Heart right ventricle (tissue), 16 donors: ENCODE measurements at regions not wholly inside any gene's neighbourhood (a gene's known extent, or its start where the extent isn't known, plus 50 kb on each side); places are given as distances from the start of the nearest gene placed in this dataset.

Source experiments
- ATAC-seq, 8 donors: fragments of 200-7000 bp; cut with Tn5 transposase; one replicate each; pipeline ENCODE4 v1.9.1; 2020; ENCODE audit warnings: mild to moderate bottlenecking in 8 of 8, moderate library complexity in 8 of 8, moderate number of reproducible peaks in 1 of 8
- DNase-seq, 2 donors: peaks; one replicate each; pipeline ENCODE4 v3.0.0-alpha.2; 2020
- H3K27ac ChIP-seq, 10 donors: fragments of 200-600 bp; sonication (generic) in 2 of 10; one replicate each; pipeline versions ENCODE4 v1.5.0 to v1.8.0; 2020 to 2022; ENCODE audit warnings: mild to moderate bottlenecking in 3 of 10
- H3K27me3 ChIP-seq, 7 donors: fragments of 200-600 bp; one replicate each; pipeline ENCODE4 v1.8.0; 2021 to 2022; ENCODE audit warnings: mild to moderate bottlenecking in 2 of 7
- H3K36me3 ChIP-seq, 9 donors: fragments of 200-600 bp; sonication (generic) in 1 of 9; one replicate each; pipeline versions ENCODE4 v1.5.0 to v1.8.0; 2020 to 2022; ENCODE audit warnings: mild to moderate bottlenecking in 2 of 9
- H3K4me1 ChIP-seq, 9 donors: fragments of 200-600 bp; sonication (generic) in 1 of 9; one replicate each; pipeline versions ENCODE4 v1.5.0 to v1.8.0; 2020 to 2022; ENCODE audit warnings: mild to moderate bottlenecking in 4 of 9
- H3K4me3 ChIP-seq, 10 donors: fragments of 200-600 bp; sonication (generic) in 2 of 10; one replicate each; pipeline versions ENCODE4 v1.5.0 to v1.8.0; 2020 to 2022; ENCODE audit warnings: mild to moderate bottlenecking in 7 of 10, moderate library complexity in 2 of 10
- H3K9me3 ChIP-seq, 11 donors: fragments of 200-600 bp in 10 of 11; sonication (generic) in 2 of 11; one replicate each; pipeline versions ENCODE4 v1.5.0 to v1.8.0; 2013 to 2022; ENCODE audit warnings: mild to moderate bottlenecking in 2 of 11, control low read depth in 1 of 11, moderate library complexity in 1 of 11
- WGBS, 2 donors: extraction: QIAGEN DNeasy Blood & Tissue Kit; methylation state at CpG; one replicate each; pipeline ENCODE4 v1.1.7; 2013; ENCODE audit warnings: inconsistent platforms in 1 of 2; 5-methylcytosine and 5-hydroxymethylcytosine counted together
- intact Hi-C, 10 donors: fragments of 100-400 bp; cut with DNase I; formaldehyde crosslinking; loops; one replicate each; pipeline versions ENCODE4 v1.11.1 to v1.14.2; 2022
- TF ChIP-seq, protein P1 (sequence below), 9 donors: fragments of 200-600 bp; sonication (generic) in 2 of 9; IDR thresholded peaks; one replicate each; pipeline versions ENCODE4 v1.5.0 to v1.8.0; 2021 to 2022; ENCODE audit warnings: antibody characterized with exemption in 9 of 9, mild to moderate bottlenecking in 5 of 9, moderate library complexity in 1 of 9
- donor health status: Arrhythmogenic right ventricular cardiomyopathy.
- donor health status: ischemic (EF 13 %, LVEDD 7.1; RV severe dilation, severe dysfunction).
- donor health status: healthy with polysubstance abuse.
- donor health status: DM: no; HTN: yes; CAD: no.
- donor health status: DM: no; HTN: no; CAD: no.
- donor health status: ischemic (EF 25% LVEDD 6.9; RV normal size, moderate dysfunction).
- donor health status: ischemic (EF 25% LVEDD 5.7; RV mildly dilated, moderate dysfunction).
- donor health status: healthy.
- donor health status: DM: yes; HTN: yes; CAD: no.
- donor health status: Ischemic cardiomyopathy.
- donor health status: ischemic (EF 35%, LVEDD 5.7; RV mildly dilated, moderate dysfunction).
- donor health status: nonischemic (EF 11% LVEDD 7.7; RV severe dilation, severe dysfunction).
- donor health status: DM: yes; HTN: yes; CAD: no.
- donor health status: PGD.
- donor health status: ischemic (EF 29% LVEDD 5.4; RV normal size, mild dysfunction).
- donor health status: nonischemic (EF 23%, LVEDD 6.1; RV moderate dilation, normal function).

DNA sequence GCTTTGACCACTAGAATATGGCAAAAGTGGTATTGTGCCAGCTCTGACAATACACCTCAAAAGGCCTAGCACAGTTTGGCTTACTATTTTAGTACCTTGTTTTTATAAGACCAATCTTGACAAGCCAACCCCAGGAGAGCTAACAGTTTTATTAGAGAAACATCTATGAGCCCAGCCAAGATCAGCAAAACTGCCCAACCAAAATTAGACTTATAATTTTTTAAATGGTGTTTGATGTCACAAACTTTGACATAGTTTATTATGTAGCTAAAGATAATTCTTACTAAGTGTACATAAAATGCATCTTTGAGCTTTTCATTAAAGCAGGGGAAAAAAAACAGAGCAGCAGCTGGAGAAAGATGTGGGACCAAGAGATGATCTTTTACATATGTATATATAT, 537.5 kb downstream of the ZPLD1 start:
- DNase-seq (no peak), ATAC-seq (no peak)
- Histone ChIP-seq H3K27me3 (no peaks in the 10 kb centered on the region), H3K4me1 (no peaks in the 10 kb centered on the region), H3K9me3 (peaks cover 0 to 7% (median 0%) of the 10 kb centered on the region in 11 donors), H3K27ac (no peak overlapping the region), H3K36me3 (no peaks in the 10 kb centered on the region), H3K4me3 (no peak overlapping the region)
- TF ChIP-seq, protein P1, sequence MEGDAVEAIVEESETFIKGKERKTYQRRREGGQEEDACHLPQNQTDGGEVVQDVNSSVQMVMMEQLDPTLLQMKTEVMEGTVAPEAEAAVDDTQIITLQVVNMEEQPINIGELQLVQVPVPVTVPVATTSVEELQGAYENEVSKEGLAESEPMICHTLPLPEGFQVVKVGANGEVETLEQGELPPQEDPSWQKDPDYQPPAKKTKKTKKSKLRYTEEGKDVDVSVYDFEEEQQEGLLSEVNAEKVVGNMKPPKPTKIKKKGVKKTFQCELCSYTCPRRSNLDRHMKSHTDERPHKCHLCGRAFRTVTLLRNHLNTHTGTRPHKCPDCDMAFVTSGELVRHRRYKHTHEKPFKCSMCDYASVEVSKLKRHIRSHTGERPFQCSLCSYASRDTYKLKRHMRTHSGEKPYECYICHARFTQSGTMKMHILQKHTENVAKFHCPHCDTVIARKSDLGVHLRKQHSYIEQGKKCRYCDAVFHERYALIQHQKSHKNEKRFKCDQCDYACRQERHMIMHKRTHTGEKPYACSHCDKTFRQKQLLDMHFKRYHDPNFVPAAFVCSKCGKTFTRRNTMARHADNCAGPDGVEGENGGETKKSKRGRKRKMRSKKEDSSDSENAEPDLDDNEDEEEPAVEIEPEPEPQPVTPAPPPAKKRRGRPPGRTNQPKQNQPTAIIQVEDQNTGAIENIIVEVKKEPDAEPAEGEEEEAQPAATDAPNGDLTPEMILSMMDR (IDR thresholded peaks at IDR 0.05): no peak
- intact Hi-C loops: no loop called here

DNA sequence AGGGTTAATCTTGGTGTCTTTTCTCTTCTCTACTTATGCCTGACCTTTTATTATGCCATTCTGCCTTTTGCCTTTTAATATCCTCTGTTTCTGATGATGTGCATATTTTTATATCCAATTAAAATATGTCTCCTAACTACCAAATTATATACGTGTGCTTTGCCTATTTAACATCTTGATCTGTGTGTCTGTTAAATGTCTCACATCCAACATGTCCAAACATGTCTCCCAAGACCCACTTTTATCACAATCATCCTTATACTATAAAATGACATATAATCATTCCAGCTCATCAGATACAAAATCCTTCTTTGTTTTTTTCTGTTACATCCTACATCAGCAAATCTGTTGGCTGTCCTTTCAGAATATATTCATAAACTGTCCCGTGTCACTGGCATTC, 539.5 kb downstream of the ZPLD1 start:
- Histone ChIP-seq H3K4me1 (peaks cover 0 to 3% (median 0%) of the 10 kb centered on the region in 9 donors), H3K27ac (no peak overlapping the region), H3K27me3 (no peaks in the 10 kb centered on the region), H3K4me3 (no peak overlapping the region), H3K9me3 (peaks cover 0 to 7% (median 0%) of the 10 kb centered on the region in 11 donors), H3K36me3 (no peaks in the 10 kb centered on the region)
- TF ChIP-seq, protein P1 (IDR thresholded peaks at IDR 0.05): no peak
- ATAC-seq (no peak), DNase-seq (no peak)
- intact Hi-C loops: no loop called here
- 66 to 68% methylated on average over 2 of the region's 2 CpGs for WGBS, 2 donors

DNA sequence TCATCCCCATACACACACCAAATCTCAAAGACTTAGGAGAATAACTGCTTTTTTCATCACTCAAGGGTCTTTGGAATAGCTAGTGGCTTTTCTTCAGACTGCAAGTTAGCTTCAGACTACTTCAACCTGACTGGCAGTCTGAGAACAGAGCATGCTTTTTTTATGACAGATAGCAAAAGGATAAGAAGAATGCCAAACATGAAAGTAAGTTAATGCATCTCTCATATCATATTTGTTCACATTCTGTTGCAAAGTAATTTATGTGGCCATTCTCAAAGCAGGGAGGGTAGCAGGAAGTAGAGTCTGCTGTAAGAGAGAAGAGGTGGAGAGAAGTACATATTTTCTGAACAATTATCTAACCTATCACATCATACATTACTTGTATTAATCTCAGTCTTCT, 544.4 kb downstream of the ZPLD1 start:
- Histone ChIP-seq H3K4me1 (peaks cover 0 to 14% (median 5%) of the 10 kb centered on the region in 9 donors), H3K27ac (peak overlapping the region in 1 of 10 donors; percentile 62), H3K36me3 (no peaks in the 10 kb centered on the region), H3K9me3 (peaks cover 0 to 10% (median 0%) of the 10 kb centered on the region in 11 donors), H3K4me3 (no peak overlapping the region), H3K27me3 (no peaks in the 10 kb centered on the region)
- TF ChIP-seq, protein P1 (IDR thresholded peaks at IDR 0.05): no peak
- DNase-seq (no peak), ATAC-seq (no peak)
- intact Hi-C loops: no loop called here

DNA sequence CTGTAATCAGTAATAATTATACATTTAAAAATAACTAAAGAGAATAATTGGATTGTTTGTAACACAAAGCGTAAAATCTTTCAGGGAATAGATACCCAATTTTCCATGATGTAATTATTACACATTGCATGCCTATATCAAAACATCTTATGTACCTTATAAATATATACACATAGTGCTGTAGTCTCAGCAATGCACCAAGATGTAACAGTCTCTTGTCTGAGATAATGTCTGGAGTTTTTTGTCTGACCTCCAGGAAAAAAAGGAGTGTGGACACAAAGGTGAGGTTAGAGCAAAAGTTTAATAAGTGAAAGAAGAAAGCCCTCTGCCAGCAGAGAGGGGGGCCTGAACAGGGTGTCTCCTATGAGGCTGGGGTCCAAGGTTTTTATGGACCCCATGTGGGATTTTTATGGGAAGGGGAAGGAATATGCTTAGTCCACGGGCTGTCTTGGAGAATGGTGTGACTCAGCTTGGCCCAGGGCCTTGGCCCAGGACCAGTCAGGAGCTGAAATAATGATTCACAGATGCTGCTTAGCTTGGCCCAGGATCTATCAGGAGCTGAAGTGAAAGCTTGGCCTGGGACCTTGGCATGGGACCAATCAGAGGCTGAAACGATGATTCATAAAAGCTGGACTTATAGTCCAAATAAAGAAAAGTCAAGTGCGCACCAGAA, 545.0 kb downstream of the ZPLD1 start:
- Histone ChIP-seq H3K36me3 (no peaks in the 10 kb centered on the region), H3K27me3 (no peaks in the 10 kb centered on the region), H3K9me3 (peaks cover 0 to 14% (median 0%) of the 10 kb centered on the region in 11 donors), H3K4me3 (no peak overlapping the region), H3K4me1 (peaks cover 0 to 14% (median 5%) of the 10 kb centered on the region in 9 donors), H3K27ac (peak overlapping the region in 3 of 10 donors; percentile 8 to 62 (median 41))
- WGBS, 2 donors: 26 to 27% methylated on average over 4 of the region's 4 CpGs
- DNase-seq (peak; percentile 71 to 86), ATAC-seq (peak; percentile 95 to 100 (median 98))
- TF ChIP-seq, protein P1 (IDR thresholded peaks at IDR 0.05): no peak
- intact Hi-C loops: no loop called here
